AG09319 (cell line): ENCODE measurements at regions not wholly inside any gene's neighbourhood (a gene's known extent, or its start where the extent isn't known, plus 50 kb on each side); places are given as distances from the start of the nearest gene placed in this dataset.

Experiments
- DNase-seq: peaks from one replicate; pipeline ENCODE4 v3.0.0-alpha.2; 2010; ENCODE audit warnings: low read depth; ENCODE audit errors: extremely low read depth
- CTCF ChIP-seq: IDR thresholded peaks from 2 replicates; pipeline ENCODE4 v1.5.1; 2011; ENCODE audit warnings: low read depth, mild to moderate bottlenecking, inconsistent platforms, low read length, moderate library complexity

- no peak for DNase-seq
- TF ChIP-seq CTCF = no peak
Measured at GRCh38 chrX:17266136-17266535, 108.9 kb upstream of the NHS start.

- no peak for DNase-seq
- TF ChIP-seq CTCF = no peak
Measured at GRCh38 chrX:17278961-17279360, 96.0 kb upstream of the NHS start.

DNA sequence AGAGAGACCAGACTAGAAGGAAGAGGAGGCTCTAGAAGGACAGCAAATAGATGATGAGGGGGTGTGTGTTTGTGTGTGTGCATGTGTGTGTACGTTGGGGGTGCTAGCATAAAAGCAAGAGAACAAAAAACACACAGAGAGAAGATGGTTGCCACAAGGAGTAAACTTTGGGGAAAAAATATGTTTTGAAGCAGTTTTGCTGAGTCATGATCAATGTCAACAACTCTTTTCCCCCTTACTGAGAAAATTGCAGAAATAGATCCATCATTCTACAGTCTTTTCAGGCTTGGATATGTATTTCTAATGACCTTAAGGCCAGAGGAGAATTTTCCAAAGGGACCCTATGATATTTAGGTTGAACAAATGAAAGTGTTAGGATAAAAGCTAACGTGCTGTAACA, 89.0 kb upstream of the NHS start:
- TF ChIP-seq CTCF = no peak

DNA sequence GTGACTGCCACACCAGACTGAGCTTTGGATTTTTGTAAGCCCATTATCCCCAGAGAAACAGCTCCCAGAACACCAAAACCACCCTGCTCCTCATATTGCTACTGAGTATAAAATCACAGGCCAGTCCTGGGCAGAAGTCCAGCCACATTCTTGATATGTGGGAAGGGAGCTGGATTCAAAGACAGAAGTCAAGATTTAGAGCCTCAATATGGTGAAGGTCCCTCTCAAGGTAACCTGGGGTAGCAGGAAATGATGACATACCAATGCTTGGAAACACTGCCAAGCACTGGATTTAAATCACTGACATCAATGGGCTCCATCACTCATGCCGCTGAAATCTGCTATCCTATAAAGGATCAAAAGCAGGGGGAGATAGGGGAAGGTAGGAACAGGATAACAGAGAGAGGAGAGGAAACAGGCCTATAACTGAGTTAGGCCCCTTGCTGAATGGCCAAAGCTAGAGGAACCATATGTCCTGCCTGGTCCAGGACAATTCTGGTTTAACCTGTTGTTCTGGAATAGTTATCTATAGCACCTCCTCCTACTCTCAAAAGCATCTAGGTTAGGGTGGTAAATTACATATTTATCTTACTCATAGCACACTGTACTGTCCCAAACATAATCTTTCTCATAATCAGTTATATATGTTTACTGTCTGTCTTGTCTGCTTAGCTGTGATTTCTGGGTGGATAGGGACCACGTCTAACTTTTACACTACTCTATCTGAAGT, 83.7 kb upstream of the NHS start:
- no peak for DNase-seq
- no peak for TF ChIP-seq CTCF

More for the DNA sequence above, 89.0 kb upstream of the NHS start:
- DNase-seq = no peak

DNA sequence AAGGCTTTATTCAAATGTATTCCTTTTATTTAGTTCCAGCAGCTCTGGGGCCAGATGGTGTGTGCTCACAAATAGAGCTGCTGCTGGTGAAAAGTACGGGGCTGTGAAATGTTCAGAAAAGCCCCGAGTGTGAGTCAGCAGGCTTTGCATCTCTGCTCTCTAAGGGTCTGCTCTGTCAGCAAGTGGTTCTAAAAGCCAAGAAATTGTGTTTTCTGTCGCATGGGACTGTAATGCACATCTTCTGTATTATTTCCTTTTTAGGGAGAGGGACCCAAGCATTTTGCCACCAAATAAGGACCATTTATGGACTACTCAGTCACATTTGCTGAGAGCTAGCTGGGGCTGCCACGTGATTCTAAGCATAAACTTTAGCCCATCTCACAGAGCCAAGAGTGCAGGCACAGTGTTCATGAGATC, 82.9 kb upstream of the NHS start:
- TF ChIP-seq CTCF = no peak
- no peak for DNase-seq

DNA sequence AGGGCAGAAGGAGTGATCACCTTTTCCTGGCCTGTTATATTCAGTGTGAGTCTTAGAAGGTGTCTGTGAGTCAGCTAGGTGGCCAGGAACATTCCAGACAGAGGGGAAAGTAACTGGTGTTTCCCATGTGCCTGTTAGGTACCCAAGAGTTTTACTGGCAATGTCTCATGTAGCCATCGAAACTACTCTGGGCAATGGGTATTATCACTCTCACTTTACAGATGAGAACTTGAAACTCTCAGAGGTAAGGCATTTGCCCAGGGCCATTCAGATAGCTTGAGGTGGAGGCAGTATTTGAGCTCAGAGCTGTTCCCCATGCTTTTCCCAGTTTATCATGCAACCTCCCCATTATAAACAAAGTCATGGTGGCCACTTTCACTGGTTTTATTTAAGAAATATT, 80.4 kb upstream of the NHS start:
- TF ChIP-seq CTCF = no peak
- DNase-seq = no peak

DNA sequence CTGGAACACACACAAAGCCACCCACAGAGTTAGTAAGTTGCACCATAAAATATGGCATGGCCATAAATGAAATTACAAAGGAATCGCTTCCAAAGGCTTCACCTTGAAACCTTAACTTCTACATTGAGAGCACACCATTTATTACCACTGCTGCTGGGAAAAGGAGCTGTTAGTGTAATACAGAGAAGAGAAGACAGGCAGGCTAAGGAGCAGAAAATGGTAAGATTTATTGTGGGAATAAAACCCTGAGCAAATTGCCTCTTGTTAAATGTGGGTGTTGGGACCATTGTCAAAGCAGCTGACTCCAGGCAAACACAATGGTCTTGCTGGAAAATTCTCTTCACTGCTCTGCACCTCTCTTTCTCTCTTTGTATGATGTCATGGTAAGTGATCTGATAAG, 79.2 kb upstream of the NHS start:
- no peak for TF ChIP-seq CTCF
- DNase-seq = no peak
